Hepatocyte (in vitro differentiated cells): ENCODE measurements at regions not wholly inside any gene's neighbourhood (a gene's known extent, or its start where the extent isn't known, plus 50 kb on each side); places are given as distances from the start of the nearest gene placed in this dataset.
"Not testable (repeated sequence)": the region's sequence is repeated elsewhere in the genome, so short reads cannot be mapped to it uniquely, and the experiment has no call there.

ENCODE experiments used
- DNase-seq: peaks from one replicate; pipeline ENCODE4 v3.0.0-alpha.2; 2016; ENCODE audit warnings: low spot score
- H2AFZ ChIP-seq: fragments of 200-600 bp; sonication (generic); 2 replicates; pipeline ENCODE4 v1.6.0; 2016; ENCODE audit warnings: antibody characterized with exemption, mild to moderate bottlenecking
- H3K27ac ChIP-seq: fragments of 200-600 bp; sonication (generic); 2 replicates; pipeline ENCODE4 v1.5.1; 2016; ENCODE audit warnings: mild to moderate bottlenecking
- H3K27me3 ChIP-seq: fragments of 200-600 bp; sonication (generic); 2 replicates; pipeline ENCODE4 v1.6.1; 2016
- H3K36me3 ChIP-seq: fragments of 200-600 bp; sonication (generic); replicated peaks from 2 replicates; pipeline ENCODE4 v1.5.1; 2016; ENCODE audit warnings: low read depth; ENCODE audit not compliant: insufficient read depth
- H3K4me1 ChIP-seq: fragments of 200-600 bp; sonication (generic); 2 replicates; pipeline ENCODE4 v1.5.1; 2016; ENCODE audit warnings: mild to moderate bottlenecking, moderate library complexity; ENCODE audit not compliant: insufficient read depth
- H3K4me2 ChIP-seq: fragments of 200-600 bp; sonication (generic); 2 replicates; pipeline ENCODE4 v1.6.0; 2016
- H3K4me3 ChIP-seq: fragments of 200-600 bp; sonication (generic); 2 replicates; pipeline ENCODE4 v1.5.1; 2016; ENCODE audit warnings: mild to moderate bottlenecking
- H3K79me2 ChIP-seq: fragments of 200-600 bp; sonication (generic); 2 replicates; pipeline ENCODE4 v1.6.0; 2017; ENCODE audit warnings: mild to moderate bottlenecking
- H3K9me2 ChIP-seq: fragments of 200-600 bp; sonication (generic); replicated peaks from 2 replicates; pipeline ENCODE4 v1.6.0; 2017; ENCODE audit warnings: mild to moderate bottlenecking; ENCODE audit not compliant: insufficient read depth
- H3K9me3 ChIP-seq: fragments of 200-600 bp; sonication (generic); 2 replicates; pipeline ENCODE4 v1.5.1; 2016; ENCODE audit warnings: low read depth, mild to moderate bottlenecking
- H4K20me1 ChIP-seq: fragments of 200-600 bp; sonication (generic); 2 replicates; pipeline ENCODE4 v1.6.0; 2016; ENCODE audit warnings: mild to moderate bottlenecking; ENCODE audit not compliant: insufficient read depth, poor library complexity, severe bottlenecking
- EZH2 ChIP-seq: fragments of 200-600 bp; sonication (generic); IDR thresholded peaks from 2 replicates; pipeline ENCODE4 v1.6.1; 2016; ENCODE audit warnings: antibody characterized with exemption, mild to moderate bottlenecking, borderline replicate concordance
- EZH2phosphoT487 ChIP-seq: fragments of 200-600 bp; sonication (generic); IDR thresholded peaks from one replicate; pipeline ENCODE4 v1.6.1; 2018; ENCODE audit warnings: antibody characterized with exemption, mild to moderate bottlenecking, low read depth, moderate library complexity; ENCODE audit not compliant: unreplicated experiment, severe bottlenecking
- WGBS: methylation state at CpG from one replicate; pipeline ENCODE4 v1.1.6; 2016; ENCODE audit warnings: low lambda C conversion rate; ENCODE audit errors: missing lambda C conversion rate; 5-methylcytosine and 5-hydroxymethylcytosine counted together
- TF ChIP-seq, protein P1 (sequence below): fragments of 200-600 bp; sonication (generic); IDR thresholded peaks from 2 replicates; pipeline ENCODE4 v1.5.1; 2016; ENCODE audit warnings: antibody characterized with exemption, mild to moderate bottlenecking; ENCODE audit not compliant: poor library complexity

- H3K4me2 ChIP-seq = no peak overlapping the region
- 81% methylated on average over 2 of the region's 2 CpGs for whole genome bisulfite sequencing
- H4K20me1 ChIP-seq = no peaks in the 10 kb centered on the region
Observed at GRCh38 chr6:8803181-8803760, 367.9 kb upstream of the SLC35B3 start.

GRCh38 chr6:8802397-8802796, 367.1 kb upstream of the SLC35B3 start:
- not testable (repeated sequence) for H3K36me3 ChIP-seq, H3K9me3 ChIP-seq, H3K4me2 ChIP-seq, H3K9me2 ChIP-seq, H3K79me2 ChIP-seq, H2AFZ ChIP-seq, H3K27me3 ChIP-seq, DNase-seq, H3K4me3 ChIP-seq, H3K27ac ChIP-seq, H3K4me1 ChIP-seq, H4K20me1 ChIP-seq
- WGBS = 93% methylated on average over 4 of the region's 4 CpGs

More at GRCh38 chr6:8803181-8803760, 367.9 kb upstream of the SLC35B3 start:
- Histone ChIP-seq H3K27me3 (no peaks in the 10 kb centered on the region), H3K79me2 (no peaks in the 10 kb centered on the region), H3K4me3 (no peak overlapping the region), H3K27ac (no peak overlapping the region), H3K9me2 (no peaks in the 10 kb centered on the region), H2AFZ (no peak overlapping the region), H3K36me3 (no peaks in the 10 kb centered on the region), H3K4me1 (no peaks in the 10 kb centered on the region), H3K9me3 (no peaks in the 10 kb centered on the region)
- TF ChIP-seq EZH2 (no peak), EZH2phosphoT487 (no peak)
- TF ChIP-seq, protein P1, sequence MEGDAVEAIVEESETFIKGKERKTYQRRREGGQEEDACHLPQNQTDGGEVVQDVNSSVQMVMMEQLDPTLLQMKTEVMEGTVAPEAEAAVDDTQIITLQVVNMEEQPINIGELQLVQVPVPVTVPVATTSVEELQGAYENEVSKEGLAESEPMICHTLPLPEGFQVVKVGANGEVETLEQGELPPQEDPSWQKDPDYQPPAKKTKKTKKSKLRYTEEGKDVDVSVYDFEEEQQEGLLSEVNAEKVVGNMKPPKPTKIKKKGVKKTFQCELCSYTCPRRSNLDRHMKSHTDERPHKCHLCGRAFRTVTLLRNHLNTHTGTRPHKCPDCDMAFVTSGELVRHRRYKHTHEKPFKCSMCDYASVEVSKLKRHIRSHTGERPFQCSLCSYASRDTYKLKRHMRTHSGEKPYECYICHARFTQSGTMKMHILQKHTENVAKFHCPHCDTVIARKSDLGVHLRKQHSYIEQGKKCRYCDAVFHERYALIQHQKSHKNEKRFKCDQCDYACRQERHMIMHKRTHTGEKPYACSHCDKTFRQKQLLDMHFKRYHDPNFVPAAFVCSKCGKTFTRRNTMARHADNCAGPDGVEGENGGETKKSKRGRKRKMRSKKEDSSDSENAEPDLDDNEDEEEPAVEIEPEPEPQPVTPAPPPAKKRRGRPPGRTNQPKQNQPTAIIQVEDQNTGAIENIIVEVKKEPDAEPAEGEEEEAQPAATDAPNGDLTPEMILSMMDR = no peak
- no peak for DNase-seq

DNA sequence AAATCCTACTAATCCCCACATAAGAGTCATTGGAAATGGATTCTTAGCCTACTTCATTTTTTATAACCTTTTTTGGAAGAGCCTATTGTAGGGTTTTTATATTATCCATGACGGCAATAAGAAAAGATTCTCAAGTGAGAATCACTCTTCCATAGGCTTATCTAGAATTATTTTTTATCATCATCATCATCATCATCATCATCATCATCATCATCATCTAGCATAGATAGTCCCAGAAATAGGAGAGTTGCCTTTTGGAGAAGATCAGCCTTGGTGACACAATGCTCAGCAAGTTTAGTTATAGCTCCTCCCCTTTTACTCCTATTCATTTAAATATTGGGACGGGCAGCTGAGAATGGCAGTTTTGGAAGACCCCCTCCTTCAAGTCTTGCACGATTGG, 359.1 kb upstream of the SLC35B3 start:
- DNase-seq = no peak
- TF ChIP-seq, protein P1 = no peak
- no peak for TF ChIP-seq EZH2
- no peak for TF ChIP-seq EZH2phosphoT487
- H3K79me2 ChIP-seq = no peaks in the 10 kb centered on the region
- H4K20me1 ChIP-seq = no peaks in the 10 kb centered on the region
- 87% methylated on average over 3 of the region's 3 CpGs for WGBS
- H3K4me1 ChIP-seq = no peaks in the 10 kb centered on the region
- no peak overlapping the region for H3K4me2 ChIP-seq
- no peak overlapping the region for H2AFZ ChIP-seq
- no peaks in the 10 kb centered on the region for H3K9me3 ChIP-seq
- H3K9me2 ChIP-seq = no peaks in the 10 kb centered on the region
- no peak overlapping the region for H3K27ac ChIP-seq
- H3K4me3 ChIP-seq = no peak overlapping the region
- H3K36me3 ChIP-seq = no peaks in the 10 kb centered on the region
- H3K27me3 ChIP-seq = no peaks in the 10 kb centered on the region

- TF ChIP-seq, protein P1 = no peak
- TF ChIP-seq EZH2phosphoT487 (no peak), EZH2 (no peak)
- H3K4me2 ChIP-seq = no peak overlapping the region
- no peak for DNase-seq
Observed at GRCh38 chr6:8789878-8790277, 354.5 kb upstream of the SLC35B3 start.

More at GRCh38 chr6:8789878-8790277, 354.5 kb upstream of the SLC35B3 start:
- Histone ChIP-seq H3K4me1 (no peaks in the 10 kb centered on the region), H3K9me3 (no peaks in the 10 kb centered on the region), H4K20me1 (no peaks in the 10 kb centered on the region), H3K27me3 (no peaks in the 10 kb centered on the region), H3K4me3 (no peak overlapping the region), H3K79me2 (no peaks in the 10 kb centered on the region), H3K27ac (no peak overlapping the region), H3K36me3 (no peaks in the 10 kb centered on the region), H3K9me2 (no peaks in the 10 kb centered on the region), H2AFZ (no peak overlapping the region)
- WGBS = 94% methylated on average over 2 of the region's 2 CpGs
